ENCODE measurements at regions not wholly inside any gene's neighbourhood (a gene's known extent, or its start where the extent isn't known, plus 50 kb on each side); places are given as distances from the start of the nearest gene placed in this dataset.

DNA sequence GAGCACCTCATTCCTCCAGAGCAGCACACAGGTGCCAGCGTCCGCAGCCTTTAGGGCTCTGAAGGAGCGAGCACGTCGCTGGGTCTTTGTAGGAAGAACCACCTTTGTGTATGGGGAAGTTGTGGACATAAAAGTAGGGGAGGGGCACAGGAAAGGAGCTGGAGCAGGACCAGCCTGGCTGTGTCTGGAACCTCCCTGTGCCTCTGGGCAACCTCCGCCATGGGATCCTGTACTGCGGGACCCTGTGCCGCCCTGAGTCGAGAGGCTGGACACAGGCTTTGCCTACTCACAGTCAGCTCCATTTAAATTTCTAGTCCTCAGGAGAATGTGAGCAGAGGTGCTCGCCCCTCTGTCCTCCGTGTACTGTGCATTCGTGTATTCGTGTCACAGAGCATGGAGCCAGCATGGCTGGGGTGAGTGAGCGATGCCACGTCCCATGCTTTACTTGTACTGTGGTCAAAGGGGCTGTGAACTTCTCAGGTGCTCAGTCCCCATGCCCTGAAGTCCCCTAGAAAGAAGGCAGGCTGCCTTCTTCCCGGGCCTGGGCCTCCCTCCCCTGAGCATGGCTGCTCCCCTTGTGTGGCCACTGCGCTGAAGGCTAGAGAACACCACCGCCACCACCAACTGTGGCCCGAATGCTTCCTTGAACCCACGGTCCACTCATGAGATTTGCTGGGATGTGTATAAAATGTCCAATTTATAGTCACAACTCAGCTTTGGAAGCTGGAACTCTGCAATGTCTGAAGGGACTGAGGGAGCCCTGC is 99.9 kb downstream of the TEX29 start:
- no peak for ATAC-seq (ENCODE audit: low read depth)
- Mint-ChIP-seq H3K36me3 (ENCODE audit: low read depth) (no peaks in the 10 kb centered on the region), H3K4me3 (no peak overlapping the region), H3K27ac (no peak overlapping the region), H3K9me3 (no peaks in the 10 kb centered on the region), H3K27me3 (no peaks in the 10 kb centered on the region), H3K4me1 (no peaks in the 10 kb centered on the region)
- POLR2A ChIA-PET: no interaction called here
- CTCF ChIA-PET: no interaction called here
- intact Hi-C loops (cut with micrococcal nuclease): no loop called here
- TF ChIP-seq, protein P1, sequence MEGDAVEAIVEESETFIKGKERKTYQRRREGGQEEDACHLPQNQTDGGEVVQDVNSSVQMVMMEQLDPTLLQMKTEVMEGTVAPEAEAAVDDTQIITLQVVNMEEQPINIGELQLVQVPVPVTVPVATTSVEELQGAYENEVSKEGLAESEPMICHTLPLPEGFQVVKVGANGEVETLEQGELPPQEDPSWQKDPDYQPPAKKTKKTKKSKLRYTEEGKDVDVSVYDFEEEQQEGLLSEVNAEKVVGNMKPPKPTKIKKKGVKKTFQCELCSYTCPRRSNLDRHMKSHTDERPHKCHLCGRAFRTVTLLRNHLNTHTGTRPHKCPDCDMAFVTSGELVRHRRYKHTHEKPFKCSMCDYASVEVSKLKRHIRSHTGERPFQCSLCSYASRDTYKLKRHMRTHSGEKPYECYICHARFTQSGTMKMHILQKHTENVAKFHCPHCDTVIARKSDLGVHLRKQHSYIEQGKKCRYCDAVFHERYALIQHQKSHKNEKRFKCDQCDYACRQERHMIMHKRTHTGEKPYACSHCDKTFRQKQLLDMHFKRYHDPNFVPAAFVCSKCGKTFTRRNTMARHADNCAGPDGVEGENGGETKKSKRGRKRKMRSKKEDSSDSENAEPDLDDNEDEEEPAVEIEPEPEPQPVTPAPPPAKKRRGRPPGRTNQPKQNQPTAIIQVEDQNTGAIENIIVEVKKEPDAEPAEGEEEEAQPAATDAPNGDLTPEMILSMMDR (IDR thresholded peaks at IDR 0.05): no peak
- DNase-seq: no peak

DNA sequence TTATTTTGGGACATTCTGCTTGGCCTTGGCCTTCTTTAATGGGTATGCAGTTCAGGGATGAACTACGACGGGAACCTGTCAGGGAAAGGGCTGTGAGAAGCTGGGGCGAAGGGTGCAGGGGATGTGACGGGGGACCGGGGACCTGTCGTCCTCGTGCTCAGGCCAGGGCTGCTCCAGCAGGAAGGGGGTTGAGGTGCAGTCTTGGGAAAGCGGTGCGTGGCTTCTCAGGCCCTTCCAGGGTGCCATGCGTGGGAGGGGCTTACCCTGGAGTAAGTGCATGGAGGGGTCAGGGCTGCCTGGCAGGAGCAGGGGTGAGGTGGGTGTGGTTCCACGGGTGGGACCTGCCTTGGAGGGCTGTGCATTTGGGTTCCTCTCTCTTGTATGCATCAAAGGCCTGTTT is 100.8 kb downstream of the TEX29 start:
- TF ChIP-seq, protein P1 (IDR thresholded peaks at IDR 0.05): no peak
- ATAC-seq (ENCODE audit: low read depth) (no peak), DNase-seq (no peak)
- H3K4me3 Mint-ChIP-seq: no peak overlapping the region
- H3K27ac Mint-ChIP-seq: no peak overlapping the region
- peaks cover 5% of the 10 kb centered on the region for H3K27me3 Mint-ChIP-seq
- POLR2A ChIA-PET: no interaction called here
- intact Hi-C loops (cut with micrococcal nuclease): no loop called here
- no peaks in the 10 kb centered on the region for H3K4me1 Mint-ChIP-seq
- no peaks in the 10 kb centered on the region for H3K9me3 Mint-ChIP-seq
- no peaks in the 10 kb centered on the region for H3K36me3 Mint-ChIP-seq (ENCODE audit: low read depth)
- CTCF ChIA-PET: no interaction called here

DNA sequence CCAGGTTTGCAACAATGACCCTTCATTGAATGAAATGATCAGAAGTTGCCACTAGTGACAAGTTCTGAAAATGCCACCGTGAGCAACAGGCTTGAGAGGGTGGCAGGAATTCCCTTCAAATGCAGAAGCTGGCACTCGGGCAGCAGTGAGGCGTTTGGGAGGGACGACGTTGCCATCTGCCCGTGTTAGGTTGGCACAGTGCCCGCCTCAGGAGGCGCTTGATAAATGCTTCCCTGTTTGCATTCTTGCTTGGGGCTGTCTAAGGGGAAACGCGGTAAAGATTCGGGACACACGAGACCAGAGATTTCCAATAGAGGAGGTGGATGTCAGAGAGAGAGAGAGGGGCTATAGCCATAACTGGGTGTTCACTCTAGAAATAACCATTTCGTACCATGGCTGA is 101.9 kb downstream of the TEX29 start:
- POLR2A ChIA-PET: no interaction called here
- Mint-ChIP-seq H3K27ac (no peak overlapping the region), H3K27me3 (peaks cover 5% of the 10 kb centered on the region), H3K4me1 (no peaks in the 10 kb centered on the region), H3K36me3 (ENCODE audit: low read depth) (no peaks in the 10 kb centered on the region), H3K4me3 (no peak overlapping the region), H3K9me3 (no peaks in the 10 kb centered on the region)
- no peak for DNase-seq
- intact Hi-C loops (cut with micrococcal nuclease): no loop called here
- CTCF ChIA-PET: no interaction called here
- no peak for ATAC-seq (ENCODE audit: low read depth)
- TF ChIP-seq, protein P1 (IDR thresholded peaks at IDR 0.05): no peak

DNA sequence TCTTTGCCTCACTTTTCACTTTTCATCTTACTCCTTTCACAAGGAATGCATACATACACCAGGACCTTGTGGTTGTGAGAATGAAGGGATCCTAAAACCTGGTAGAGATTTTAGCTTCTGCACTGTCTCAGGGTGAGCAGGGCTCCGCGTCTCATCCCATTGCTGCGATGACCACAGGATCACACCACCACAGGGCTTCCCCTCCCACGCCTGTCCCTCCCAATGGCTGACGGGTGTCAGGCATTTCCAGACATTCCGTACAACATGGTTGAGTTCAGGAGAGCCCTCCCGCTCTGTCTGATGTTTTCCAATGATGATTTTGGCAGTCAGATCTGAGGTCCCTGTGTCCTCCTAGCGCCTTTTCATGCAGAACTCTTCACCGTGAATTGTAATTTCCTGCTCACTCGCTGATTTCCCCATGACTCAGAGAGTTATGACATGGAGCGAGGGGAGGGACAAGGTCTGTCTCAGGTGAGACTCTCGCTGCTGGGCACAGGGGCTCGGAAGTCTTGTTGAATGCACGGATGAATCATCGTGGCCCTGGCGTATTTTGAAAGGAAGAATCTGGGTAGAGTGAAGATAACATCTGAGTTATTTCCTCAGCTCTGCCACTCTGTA is 102.8 kb downstream of the TEX29 start:
- peaks cover 5% of the 10 kb centered on the region for H3K27me3 Mint-ChIP-seq
- H3K36me3 Mint-ChIP-seq (ENCODE audit: low read depth): no peaks in the 10 kb centered on the region
- POLR2A ChIA-PET: no interaction called here
- CTCF ChIA-PET: no interaction called here
- no peaks in the 10 kb centered on the region for H3K4me1 Mint-ChIP-seq
- TF ChIP-seq, protein P1 (IDR thresholded peaks at IDR 0.05): no peak
- no peaks in the 10 kb centered on the region for H3K9me3 Mint-ChIP-seq
- H3K4me3 Mint-ChIP-seq: no peak overlapping the region
- DNase-seq (no peak), ATAC-seq (ENCODE audit: low read depth) (no peak)
- intact Hi-C loops (cut with micrococcal nuclease): no loop called here
- H3K27ac Mint-ChIP-seq: no peak overlapping the region

DNA sequence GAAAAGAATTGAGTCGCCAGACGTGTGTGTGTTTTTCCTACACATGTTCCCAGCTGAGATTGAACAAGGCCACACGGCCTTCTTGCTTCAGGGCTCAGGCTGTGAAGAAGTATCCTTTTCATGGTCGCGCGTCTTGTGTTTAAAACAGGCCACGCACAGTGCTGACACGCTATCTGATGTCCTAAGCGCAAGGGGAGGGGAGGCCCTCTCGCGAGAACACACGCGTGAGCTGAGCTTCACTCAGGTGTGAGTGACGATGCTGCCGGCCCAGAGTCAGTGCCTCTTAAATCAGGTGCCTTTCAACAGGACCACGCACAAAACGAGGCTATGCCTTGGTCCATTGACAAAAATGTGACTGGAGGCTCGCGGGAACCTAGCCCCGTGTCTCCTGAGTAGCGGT is 103.7 kb downstream of the TEX29 start:
- H3K4me1 Mint-ChIP-seq: no peaks in the 10 kb centered on the region
- no peak overlapping the region for H3K4me3 Mint-ChIP-seq
- H3K9me3 Mint-ChIP-seq: no peaks in the 10 kb centered on the region
- ChIA-PET POLR2A (no interaction called here), CTCF (no interaction called here)
- intact Hi-C loops (cut with micrococcal nuclease): no loop called here
- TF ChIP-seq, protein P1 (IDR thresholded peaks at IDR 0.05): no peak
- peaks cover 5% of the 10 kb centered on the region for H3K27me3 Mint-ChIP-seq
- no peak overlapping the region for H3K27ac Mint-ChIP-seq
- no peaks in the 10 kb centered on the region for H3K36me3 Mint-ChIP-seq (ENCODE audit: low read depth)
- no peak for ATAC-seq (ENCODE audit: low read depth)
- DNase-seq: no peak
